ENCODE measurements at regions not wholly inside any gene's neighbourhood (a gene's known extent, or its start where the extent isn't known, plus 50 kb on each side); places are given as distances from the start of the nearest gene placed in this dataset.

DNA sequence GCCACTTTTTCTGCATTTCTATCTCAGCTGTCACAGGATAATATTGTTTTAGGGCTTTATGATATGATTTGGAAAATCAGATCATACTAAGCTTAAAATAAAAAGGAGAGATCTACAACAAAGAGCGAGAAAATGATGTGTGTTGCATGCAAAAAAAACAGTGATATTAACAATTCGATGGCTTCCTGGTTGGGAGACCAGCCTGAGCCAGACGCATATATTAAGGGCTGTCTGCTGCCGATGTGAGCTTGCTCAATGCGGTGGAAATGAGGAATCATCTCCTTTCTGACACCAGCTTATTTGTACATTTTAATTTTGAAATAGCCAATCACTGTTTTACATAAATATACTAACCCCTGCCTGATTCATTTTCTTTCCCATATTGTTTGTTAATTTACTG is 862.6 kb downstream of the USP25 start:
- TF ChIP-seq CTCF (IDR thresholded peaks at IDR 0.05) (no peak), POLR2A (IDR thresholded peaks at IDR 0.05) (no peak)
